Neural cell (in vitro differentiated cells): ENCODE measurements at regions not wholly inside any gene's neighbourhood (a gene's known extent, or its start where the extent isn't known, plus 50 kb on each side); places are given as distances from the start of the nearest gene placed in this dataset.

ENCODE experiments used
- CTCF ChIP-seq: fragments of 450-650 bp; IDR thresholded peaks from 2 replicates; pipeline ENCODE4 v1.5.1; 2014; ENCODE audit warnings: antibody characterized with exemption, mild to moderate bottlenecking, moderate library complexity; ENCODE audit not compliant: poor library complexity, severe bottlenecking
- EZH2 ChIP-seq: fragments of 200-600, 300-800 bp; shearing (Covaris generic), sonication (generic); IDR thresholded peaks from 2 replicates; pipeline ENCODE4 v1.6.1; 2014; ENCODE audit warnings: antibody characterized with exemption, low read length, borderline replicate concordance, mild to moderate bottlenecking; ENCODE audit not compliant: insufficient read depth, poor library complexity, severe bottlenecking
- POLR2AphosphoS5 ChIP-seq: IDR thresholded peaks from 2 replicates; pipeline ENCODE4 v1.6.1; 2012
- REST ChIP-seq: IDR thresholded peaks from 2 replicates; pipeline ENCODE4 v1.6.1; 2012; ENCODE audit warnings: borderline replicate concordance
- SMC3 ChIP-seq: fragments of 450-650 bp; conservative IDR thresholded peaks from 2 replicates; pipeline ENCODE4 v1.6.1; 2014; ENCODE audit warnings: antibody characterized with exemption, mild to moderate bottlenecking, moderate library complexity; ENCODE audit not compliant: poor library complexity
- TAF1 ChIP-seq: IDR thresholded peaks from 2 replicates; pipeline ENCODE4 v1.6.1; 2012; ENCODE audit warnings: low read depth

GRCh38 chr4:134544303-134544770, 342.7 kb upstream of the PABPC4L start:
- TF ChIP-seq REST (no peak), POLR2AphosphoS5 (no peak), TAF1 (no peak), CTCF (no peak), SMC3 (no peak), EZH2 (no peak)
